GM10266 (cell line): ENCODE measurements at regions not wholly inside any gene's neighbourhood (a gene's known extent, or its start where the extent isn't known, plus 50 kb on each side); places are given as distances from the start of the nearest gene placed in this dataset.
"Not testable (repeated sequence)": the region's sequence is repeated elsewhere in the genome, so short reads cannot be mapped to it uniquely, and the experiment has no call there.

ENCODE experiments used
- DNase-seq: peaks from one replicate; pipeline ENCODE4 v3.0.0; 2012; ENCODE audit errors: extremely low spot score
- CTCF ChIP-seq: IDR thresholded peaks from 2 replicates; pipeline ENCODE4 v1.5.1; 2012; ENCODE audit warnings: mild to moderate bottlenecking, low read depth; ENCODE audit not compliant: control insufficient read depth, insufficient read depth; ENCODE audit errors: missing control alignments

DNA sequence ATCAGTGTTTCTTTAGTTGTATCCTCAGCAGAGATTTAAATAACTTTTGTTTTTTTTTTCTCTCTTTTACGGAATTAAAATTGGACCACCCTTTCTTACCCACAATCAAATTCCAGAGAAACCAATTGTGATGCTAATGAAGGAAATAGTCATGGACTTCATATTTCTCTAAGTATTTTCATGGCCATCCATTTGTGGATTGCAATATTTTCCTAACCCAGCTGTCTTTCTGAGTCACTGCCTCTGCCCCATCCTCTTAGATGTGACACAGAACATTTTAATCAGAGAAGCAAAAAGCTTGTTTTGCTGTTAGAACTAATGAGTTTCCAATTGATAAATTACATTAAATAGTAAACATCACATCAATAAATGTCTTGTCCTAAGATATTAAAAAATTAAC lies 405.5 kb upstream of the ADGRB3 start:
- no peak for TF ChIP-seq CTCF
- no peak for DNase-seq

GRCh38 chr6:68226460-68226859 lies 408.6 kb upstream of the ADGRB3 start:
- TF ChIP-seq CTCF = peak; percentile 46
- no peak for DNase-seq

DNA sequence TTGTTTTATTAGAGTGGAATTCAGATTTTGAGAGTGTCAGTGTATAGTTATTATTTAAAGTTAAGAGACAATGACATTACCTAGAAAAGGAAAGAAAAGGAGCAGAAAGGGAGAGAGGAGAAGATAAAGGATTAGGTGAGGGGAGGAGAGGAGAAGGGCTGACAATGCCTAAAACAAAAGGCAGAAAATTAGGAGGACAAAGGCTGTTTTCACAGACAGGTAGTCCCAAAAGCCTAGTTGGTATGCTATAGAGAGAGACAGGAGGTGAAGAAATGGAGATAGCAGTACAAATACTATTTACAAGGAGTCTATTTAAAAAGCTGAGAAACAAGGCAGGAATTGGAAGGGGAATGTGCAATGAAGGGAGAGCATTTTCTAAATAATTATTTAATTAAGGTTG lies 409.4 kb upstream of the ADGRB3 start:
- TF ChIP-seq CTCF = no peak
- DNase-seq = no peak

DNA sequence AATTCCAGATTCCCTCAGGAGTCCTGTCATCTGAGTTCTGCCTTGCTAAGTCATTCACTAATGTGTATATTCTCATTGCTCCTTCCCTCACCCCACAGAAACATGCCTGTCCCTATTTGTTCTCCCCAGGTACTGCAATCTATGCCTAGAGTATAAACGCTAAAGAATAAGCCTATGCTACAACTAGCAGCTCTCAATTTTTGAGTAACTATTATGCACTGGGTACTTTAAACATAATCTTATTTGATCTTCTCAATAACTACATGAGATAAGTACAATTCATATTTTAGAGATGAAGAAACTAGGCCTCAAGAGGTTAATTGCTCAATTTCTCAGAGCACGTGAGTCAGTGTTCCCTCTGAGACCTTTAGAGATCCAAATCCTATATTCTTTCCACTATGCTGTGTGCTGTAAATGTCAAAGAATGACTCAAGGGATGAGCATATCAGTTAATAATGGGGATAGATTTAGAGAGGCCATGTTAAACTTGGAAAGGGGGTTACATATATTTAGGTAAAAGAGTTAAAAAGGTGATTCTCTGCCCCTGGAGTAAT lies 423.8 kb upstream of the ADGRB3 start:
- TF ChIP-seq CTCF = no peak

GRCh38 chr6:68207612-68208011 lies 427.5 kb upstream of the ADGRB3 start:
- DNase-seq = not testable (repeated sequence)

More for the DNA sequence above, 423.8 kb upstream of the ADGRB3 start:
- no peak for DNase-seq

DNA sequence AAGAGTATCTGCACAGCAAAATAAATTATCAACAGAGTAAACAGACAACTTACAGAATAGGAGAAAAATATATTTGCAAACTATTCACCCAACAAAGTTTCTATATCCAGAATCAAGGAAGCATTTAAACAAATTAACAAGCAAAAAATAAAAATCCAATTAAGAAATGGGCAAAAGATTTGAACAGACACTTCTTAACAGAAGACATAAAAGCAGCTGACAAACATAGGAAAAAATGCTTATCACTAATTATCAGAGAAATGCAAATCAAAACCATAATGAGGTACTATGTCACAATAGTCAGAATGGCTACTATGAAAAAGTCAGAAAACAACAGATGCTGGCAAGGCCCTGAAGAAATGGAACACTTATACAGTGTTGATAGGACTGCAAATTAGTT lies 434.2 kb upstream of the ADGRB3 start:
- no peak for DNase-seq
- TF ChIP-seq CTCF = no peak

DNA sequence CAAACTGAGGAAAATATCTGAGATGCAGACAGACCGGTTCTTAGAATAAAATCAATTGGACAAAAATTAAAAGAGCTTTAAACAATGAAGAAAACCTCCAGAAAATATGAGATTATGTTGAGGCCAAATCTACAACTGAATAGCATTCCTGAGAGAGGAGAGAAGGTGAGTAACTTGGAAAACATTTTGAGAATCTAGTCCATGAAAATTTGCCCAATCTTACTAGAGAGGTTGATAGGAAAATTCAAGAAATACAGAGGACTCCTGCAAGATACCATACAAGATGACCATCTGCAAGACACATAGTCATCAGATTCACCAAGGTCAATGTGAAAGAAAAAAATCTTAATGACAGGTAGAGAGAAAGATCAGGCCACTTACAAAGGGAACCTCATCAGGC lies 437.7 kb upstream of the ADGRB3 start:
- DNase-seq = no peak
- no peak for TF ChIP-seq CTCF

DNA sequence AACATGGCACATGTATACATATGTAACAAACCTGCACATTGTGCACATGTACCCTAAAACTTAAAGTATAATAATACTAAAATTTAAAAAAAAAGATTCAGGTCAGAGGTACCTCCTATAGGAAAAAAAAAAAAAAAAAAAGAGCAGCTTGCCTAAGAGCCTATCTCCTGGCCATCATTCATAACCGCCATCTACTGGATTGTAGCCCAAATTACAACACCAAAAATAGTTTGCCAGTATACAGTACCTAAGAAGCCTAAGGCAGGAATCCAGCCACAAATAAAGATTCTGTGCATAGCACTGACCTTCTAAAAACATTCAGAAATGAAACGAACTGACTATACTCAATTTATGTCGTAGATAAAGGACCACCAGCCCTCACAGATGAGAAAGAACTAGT lies 438.4 kb upstream of the ADGRB3 start:
- peak; percentile 46 for TF ChIP-seq CTCF
- DNase-seq = peak; percentile 12

- not testable (repeated sequence) for DNase-seq
Observed at GRCh38 chr6:68195753-68196152, 439.3 kb upstream of the ADGRB3 start.
